SK-N-SH treated with all-trans-retinoic acid at 6 μM for 48 hours (cell line): ENCODE measurements at regions not wholly inside any gene's neighbourhood (a gene's known extent, or its start where the extent isn't known, plus 50 kb on each side); places are given as distances from the start of the nearest gene placed in this dataset.
"Not testable (repeated sequence)": the region's sequence is repeated elsewhere in the genome, so short reads cannot be mapped to it uniquely, and the experiment has no call there.

Experiments used
- ATAC-seq: fragments of 200-7000 bp; cut with Tn5 transposase; 3 replicates; pipeline ENCODE4 v1.9.1; 2020; ENCODE audit warnings: mild to moderate bottlenecking, moderate library complexity
- ARNTL ChIP-seq: fragments of 450-650 bp; formaldehyde crosslinking; IDR thresholded peaks from 2 replicates; pipeline ENCODE4 v1.5.0; 2020; ENCODE audit warnings: low read depth, mild to moderate bottlenecking, moderate library complexity, borderline replicate concordance
- GLIS3 ChIP-seq: fragments of 250-450 bp; sonication (Bioruptor Pico); IDR thresholded peaks from 2 replicates; pipeline ENCODE4 v1.5.0; 2020; ENCODE audit warnings: mild to moderate bottlenecking, moderate library complexity
- ISL1 ChIP-seq: fragments of 250-450 bp; sonication (Bioruptor Pico); IDR thresholded peaks from 2 replicates; pipeline ENCODE4 v2.1.2; 2022; ENCODE audit warnings: mild to moderate bottlenecking, moderate library complexity
- OSR1 ChIP-seq: fragments of 250-450 bp; sonication (Bioruptor Pico); IDR thresholded peaks from 2 replicates; pipeline ENCODE4 v1.8.0; 2022; ENCODE audit warnings: moderate library complexity, mild to moderate bottlenecking, inconsistent platforms
- POU6F1 ChIP-seq: fragments of 250-450 bp; sonication (Bioruptor Pico); IDR thresholded peaks from 2 replicates; pipeline ENCODE4 v1.8.0; 2021; ENCODE audit warnings: low read depth, mild to moderate bottlenecking, moderate library complexity, borderline replicate concordance
- PPARA ChIP-seq: fragments of 250-450 bp; sonication (Bioruptor Pico); IDR thresholded peaks from 2 replicates; pipeline ENCODE4 v1.5.0; 2020; ENCODE audit warnings: mild to moderate bottlenecking, borderline replicate concordance
- TCF4 ChIP-seq: fragments of 250-450 bp; sonication (Bioruptor Pico); IDR thresholded peaks from 2 replicates; pipeline ENCODE4 v1.8.0; 2021; ENCODE audit warnings: mild to moderate bottlenecking, moderate library complexity, borderline replicate concordance
- TOX ChIP-seq: fragments of 250-450 bp; sonication (Bioruptor Pico); IDR thresholded peaks from 2 replicates; pipeline ENCODE4 v1.8.0; 2021; ENCODE audit warnings: mild to moderate bottlenecking, moderate library complexity, borderline replicate concordance
- TSHZ2 ChIP-seq: fragments of 250-450 bp; sonication (Bioruptor Pico); IDR thresholded peaks from 2 replicates; pipeline ENCODE4 v1.5.0; 2020; ENCODE audit warnings: mild to moderate bottlenecking, moderate library complexity
- ZC3H10 ChIP-seq: fragments of 250-450 bp; sonication (Bioruptor Pico); IDR thresholded peaks from 2 replicates; pipeline ENCODE4 v1.5.1; 2021; ENCODE audit warnings: mild to moderate bottlenecking, moderate library complexity
- ZFP3 ChIP-seq: fragments of 250-450 bp; sonication (Bioruptor Pico); IDR thresholded peaks from 2 replicates; pipeline ENCODE4 v1.5.0; 2020; ENCODE audit warnings: mild to moderate bottlenecking, moderate library complexity
- ZFP30 ChIP-seq: fragments of 450-650 bp; formaldehyde crosslinking; IDR thresholded peaks from 2 replicates; pipeline ENCODE4 v1.5.0; 2022; ENCODE audit warnings: mild to moderate bottlenecking, moderate library complexity
- ZNF565 ChIP-seq: fragments of 450-650 bp; formaldehyde crosslinking; conservative IDR thresholded peaks from 2 replicates; pipeline ENCODE4 v1.5.0; 2020; ENCODE audit warnings: low read depth, mild to moderate bottlenecking, moderate library complexity
- ZNF70 ChIP-seq: fragments of 450-650 bp; formaldehyde crosslinking; IDR thresholded peaks from 2 replicates; pipeline ENCODE4 v1.5.0; 2020; ENCODE audit warnings: mild to moderate bottlenecking, moderate library complexity
- TF ChIP-seq, protein P1 (sequence below): fragments of 250-450 bp; sonication (Bioruptor Pico); IDR thresholded peaks from 2 replicates; pipeline ENCODE4 v1.5.1; 2020; ENCODE audit warnings: low read depth, mild to moderate bottlenecking, moderate library complexity

- no peak for TF ChIP-seq TSHZ2 (CRISPR knock-in tag)
Observed at GRCh38 chr2:83273322-83273721, 1185.8 kb downstream of the SUCLG1 start (continued).

DNA sequence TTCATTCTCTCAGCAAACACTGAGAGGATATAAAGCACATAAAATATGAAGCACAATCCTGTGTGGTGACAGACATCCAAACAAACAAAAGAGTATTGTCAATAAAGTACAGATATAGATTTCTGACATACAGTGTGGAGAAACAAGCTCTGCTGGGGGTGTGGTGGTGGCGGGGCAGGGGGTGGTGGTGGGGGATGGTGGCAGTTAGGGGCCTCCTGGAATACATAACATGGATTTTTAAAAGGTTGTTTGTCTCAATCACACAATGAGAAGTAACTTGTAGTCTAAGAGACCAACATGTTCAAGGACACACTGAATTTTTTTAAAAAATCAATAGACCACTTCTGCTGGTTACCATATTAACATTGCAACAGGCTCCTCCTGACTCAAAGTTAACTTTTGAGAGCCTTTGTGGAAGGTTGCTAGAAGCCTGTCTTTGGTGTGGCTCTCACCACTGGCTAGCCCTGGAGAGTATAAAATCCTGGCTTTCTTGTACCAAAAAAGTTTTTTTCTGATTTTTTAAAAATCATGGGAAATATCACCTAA is 1197.4 kb downstream of the SUCLG1 start:
- no peak for ATAC-seq
- no peak for TF ChIP-seq ZFP30 (CRISPR knock-in tag)
- TF ChIP-seq ZFP3 (CRISPR knock-in tag), result no peak
- TF ChIP-seq ARNTL (CRISPR knock-in tag), result no peak

- TF ChIP-seq ZFP30 (CRISPR knock-in tag) (no peak), ISL1 (no peak), ZNF70 (no peak), ARNTL (CRISPR knock-in tag) (no peak), ZFP3 (CRISPR knock-in tag) (no peak), GLIS3 (CRISPR knock-in tag) (no peak), OSR1 (CRISPR knock-in tag) (no peak), ZNF565 (no peak), TOX (CRISPR knock-in tag) (no peak), TCF4 (CRISPR knock-in tag) (no peak), ZC3H10 (CRISPR knock-in tag) (no peak), POU6F1 (CRISPR knock-in tag) (no peak)
- no peak for ATAC-seq
Observed at GRCh38 chr2:83253848-83254247, 1205.2 kb downstream of the SUCLG1 start.

DNA sequence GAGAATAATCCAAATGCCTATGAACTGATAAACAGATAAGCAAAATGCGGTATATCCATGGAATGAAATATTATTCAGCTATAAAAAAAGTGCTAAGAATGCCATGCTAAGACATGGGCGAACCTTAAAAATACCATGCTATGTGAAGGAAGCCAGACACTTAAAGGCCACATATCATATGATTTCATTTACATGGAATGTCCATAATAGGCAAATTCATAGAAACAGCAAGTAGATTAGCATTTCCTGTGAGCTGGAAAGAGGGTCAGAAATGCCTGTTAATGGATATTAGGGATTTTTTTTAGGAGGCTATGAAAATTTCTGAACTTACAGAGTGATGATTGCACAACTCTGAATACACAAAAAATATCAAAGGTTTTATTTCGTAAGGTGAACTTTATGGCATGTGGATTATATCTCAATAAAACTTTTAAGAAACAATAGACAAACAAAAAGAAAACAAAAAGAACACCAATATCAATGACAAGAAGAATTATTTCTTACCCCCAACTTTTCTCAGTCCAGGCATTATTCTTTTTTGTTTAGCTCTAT is 1207.7 kb downstream of the SUCLG1 start:
- TF ChIP-seq PPARA (CRISPR knock-in tag) (no peak), TSHZ2 (CRISPR knock-in tag) (no peak)
- TF ChIP-seq, protein P1, sequence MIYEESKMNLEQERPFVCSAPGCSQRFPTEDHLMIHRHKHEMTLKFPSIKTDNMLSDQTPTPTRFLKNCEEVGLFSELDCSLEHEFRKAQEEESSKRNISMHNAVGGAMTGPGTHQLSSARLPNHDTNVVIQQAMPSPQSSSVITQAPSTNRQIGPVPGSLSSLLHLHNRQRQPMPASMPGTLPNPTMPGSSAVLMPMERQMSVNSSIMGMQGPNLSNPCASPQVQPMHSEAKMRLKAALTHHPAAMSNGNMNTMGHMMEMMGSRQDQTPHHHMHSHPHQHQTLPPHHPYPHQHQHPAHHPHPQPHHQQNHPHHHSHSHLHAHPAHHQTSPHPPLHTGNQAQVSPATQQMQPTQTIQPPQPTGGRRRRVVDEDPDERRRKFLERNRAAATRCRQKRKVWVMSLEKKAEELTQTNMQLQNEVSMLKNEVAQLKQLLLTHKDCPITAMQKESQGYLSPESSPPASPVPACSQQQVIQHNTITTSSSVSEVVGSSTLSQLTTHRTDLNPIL (CRISPR knock-in tag), result no peak
- no peak for ATAC-seq

DNA sequence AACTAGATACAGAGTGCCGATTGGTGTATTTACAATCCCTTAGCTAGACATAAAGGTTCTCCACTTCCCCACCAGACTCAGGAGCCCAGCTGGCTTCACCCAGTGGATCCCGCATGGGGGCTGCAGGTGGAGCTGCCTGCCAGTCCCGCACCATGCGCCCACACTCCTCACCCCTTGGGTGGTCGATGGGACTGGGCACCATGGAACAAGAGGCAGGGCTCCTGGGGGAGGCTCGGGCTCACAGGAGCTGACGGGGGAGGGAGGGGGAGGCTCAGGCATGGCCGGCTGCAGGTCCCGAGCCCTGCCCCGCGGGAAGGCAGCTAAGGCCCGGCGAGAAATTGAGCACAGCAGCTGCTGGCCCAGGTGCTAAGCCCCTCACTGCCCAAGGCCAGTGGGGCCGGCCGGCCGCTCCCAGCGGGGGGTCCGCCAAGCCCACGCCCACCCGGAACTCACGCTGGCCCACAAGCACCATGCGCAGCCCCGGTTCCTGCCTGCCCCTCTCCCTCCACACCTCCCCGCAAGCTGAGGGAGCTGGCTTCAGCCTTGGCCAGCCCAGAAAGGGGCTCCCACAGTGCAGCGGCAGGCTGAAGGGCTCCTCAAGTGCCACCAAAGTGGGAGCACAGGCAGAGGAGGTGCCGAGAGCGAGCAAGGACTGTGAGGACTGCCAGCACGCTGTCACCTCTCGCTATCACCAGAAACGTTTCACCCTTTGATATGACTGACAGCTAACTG is 1213.1 kb downstream of the SUCLG1 start:
- ATAC-seq, result not testable (repeated sequence)
